ENCODE measurements at regions not wholly inside any gene's neighbourhood (a gene's known extent, or its start where the extent isn't known, plus 50 kb on each side); places are given as distances from the start of the nearest gene placed in this dataset.

- DNase-seq: no peak
Observed at GRCh38 chr5:117255211-117256027, 680.8 kb upstream of the SEMA6A start.

GRCh38 chr5:117252566-117252965, 677.9 kb upstream of the SEMA6A start:
- no peak for DNase-seq

GRCh38 chr5:117249086-117249815, 674.6 kb upstream of the SEMA6A start:
- no peak for DNase-seq

GRCh38 chr5:117246424-117246823, 671.8 kb upstream of the SEMA6A start:
- no peak for DNase-seq

GRCh38 chr5:117245130-117245529, 670.5 kb upstream of the SEMA6A start:
- no peak for DNase-seq

- DNase-seq: no peak
Observed at GRCh38 chr5:117242028-117242427, 667.4 kb upstream of the SEMA6A start.

GRCh38 chr5:117236941-117237340, 662.3 kb upstream of the SEMA6A start:
- DNase-seq: no peak

- DNase-seq: no peak
Observed at GRCh38 chr5:117235786-117236185, 661.2 kb upstream of the SEMA6A start.

- no peak for DNase-seq
Observed at GRCh38 chr5:117230375-117230774, 655.8 kb upstream of the SEMA6A start.

GRCh38 chr5:117220730-117221129, 646.1 kb upstream of the SEMA6A start:
- DNase-seq: no peak

GRCh38 chr5:117218789-117219188, 644.2 kb upstream of the SEMA6A start:
- DNase-seq: no peak

GRCh38 chr5:117212866-117213265, 638.2 kb upstream of the SEMA6A start:
- no peak for DNase-seq

- no peak for DNase-seq
Observed at GRCh38 chr5:117210796-117211195, 636.2 kb upstream of the SEMA6A start.

GRCh38 chr5:117209479-117209878, 634.9 kb upstream of the SEMA6A start:
- DNase-seq: no peak

GRCh38 chr5:117207088-117207668, 632.6 kb upstream of the SEMA6A start:
- no peak for DNase-seq

GRCh38 chr5:117205894-117206293, 631.3 kb upstream of the SEMA6A start:
- no peak for DNase-seq

GRCh38 chr5:117204926-117205869, 630.6 kb upstream of the SEMA6A start:
- no peak for DNase-seq

- no peak for DNase-seq
Observed at GRCh38 chr5:117204404-117204803, 629.8 kb upstream of the SEMA6A start.

- no peak for DNase-seq
Observed at GRCh38 chr5:117203584-117203983, 629.0 kb upstream of the SEMA6A start.

- DNase-seq: no peak
Observed at GRCh38 chr5:117201001-117201400, 626.4 kb upstream of the SEMA6A start.

GRCh38 chr5:117195076-117195475, 620.5 kb upstream of the SEMA6A start:
- no peak for DNase-seq

GRCh38 chr5:117191251-117191650, 616.6 kb upstream of the SEMA6A start:
- no peak for DNase-seq

GRCh38 chr5:117189784-117190183, 615.2 kb upstream of the SEMA6A start:
- DNase-seq: no peak

Measured in hematopoietic multipotent progenitor cell treated with erythropoietin and hydrocortisone succinate and interleukin-3 and kit ligand, for 6 days (in vitro differentiated cells).